ENCODE measurements at regions not wholly inside any gene's neighbourhood (a gene's known extent, or its start where the extent isn't known, plus 50 kb on each side); places are given as distances from the start of the nearest gene placed in this dataset.
"Not testable (repeated sequence)": the region's sequence is repeated elsewhere in the genome, so short reads cannot be mapped to it uniquely, and the experiment has no call there.

DNA sequence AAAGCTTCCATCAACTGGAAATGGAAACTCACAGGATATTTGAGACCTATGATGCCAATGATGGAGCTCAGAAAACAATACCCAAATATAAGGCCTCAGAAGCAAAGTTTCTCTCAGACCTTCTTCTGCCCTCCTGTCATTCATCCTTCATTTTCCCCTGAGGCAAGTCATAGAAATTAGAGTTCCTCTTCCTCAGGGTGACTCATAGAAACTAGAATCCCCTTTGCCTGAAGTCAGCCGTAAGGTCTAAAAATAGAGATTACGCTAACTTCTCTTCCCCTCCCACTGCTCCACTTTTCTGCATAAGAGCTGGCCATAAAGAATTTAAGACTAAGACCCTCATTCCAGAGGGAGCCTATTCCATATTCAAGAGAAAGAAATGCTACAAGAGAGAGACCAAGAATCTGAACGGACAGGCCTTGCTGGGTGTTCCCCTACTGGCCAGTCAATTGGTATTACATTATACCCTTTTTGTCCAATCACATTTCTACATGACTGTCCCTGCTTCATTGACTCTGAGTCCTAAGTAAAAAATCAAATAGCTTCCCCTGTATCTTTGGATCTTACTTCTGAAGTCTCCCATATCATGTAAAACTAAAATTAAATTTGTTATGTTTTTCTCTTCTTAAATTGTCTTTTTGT lies 994.9 kb downstream of the ADGRL2 start:
- DNase-seq, result no peak

- DNase-seq, result no peak
Observed at GRCh38 chr1:82792151-82792550, 991.4 kb downstream of the ADGRL2 start.

GRCh38 chr1:82790556-82790955 lies 989.8 kb downstream of the ADGRL2 start:
- no peak for DNase-seq

DNA sequence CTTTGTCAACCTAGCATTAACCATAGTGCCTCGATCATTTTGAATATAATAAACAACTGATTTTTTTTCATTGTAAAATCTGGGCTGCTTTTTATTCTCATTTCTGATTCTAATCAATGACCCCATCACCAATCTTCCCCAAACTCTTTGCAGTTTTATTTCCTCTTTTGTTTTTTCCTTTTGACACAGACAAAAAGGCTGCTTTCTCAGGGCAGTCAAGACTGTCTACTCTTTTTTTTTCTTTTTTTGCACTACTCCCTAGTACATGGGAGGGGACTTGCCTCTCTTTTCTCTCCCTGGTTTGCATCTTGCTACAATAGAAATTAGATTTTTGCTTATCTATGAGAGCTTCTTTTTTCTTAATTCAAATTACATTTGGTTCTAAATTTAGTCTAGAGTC lies 987.9 kb downstream of the ADGRL2 start:
- no peak for DNase-seq

DNA sequence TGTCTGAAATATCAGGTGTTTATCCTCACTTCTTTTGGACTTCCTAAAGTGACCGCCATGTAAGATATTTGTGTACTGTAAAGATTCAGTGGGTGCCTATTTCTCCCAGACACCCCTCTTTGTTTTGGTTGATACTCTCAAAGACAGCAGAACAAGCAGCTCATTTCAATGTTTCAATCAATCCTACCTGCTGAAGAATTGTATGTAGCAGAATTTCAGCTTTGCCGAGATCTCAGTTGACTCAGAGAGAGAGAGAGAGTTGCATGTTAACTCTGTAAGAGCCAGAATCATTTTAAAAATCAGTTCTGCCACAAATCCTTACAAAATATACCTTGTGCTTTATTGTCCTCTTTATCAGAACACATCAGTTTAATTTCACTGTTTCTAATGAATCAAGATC lies 987.3 kb downstream of the ADGRL2 start:
- no peak for DNase-seq

DNA sequence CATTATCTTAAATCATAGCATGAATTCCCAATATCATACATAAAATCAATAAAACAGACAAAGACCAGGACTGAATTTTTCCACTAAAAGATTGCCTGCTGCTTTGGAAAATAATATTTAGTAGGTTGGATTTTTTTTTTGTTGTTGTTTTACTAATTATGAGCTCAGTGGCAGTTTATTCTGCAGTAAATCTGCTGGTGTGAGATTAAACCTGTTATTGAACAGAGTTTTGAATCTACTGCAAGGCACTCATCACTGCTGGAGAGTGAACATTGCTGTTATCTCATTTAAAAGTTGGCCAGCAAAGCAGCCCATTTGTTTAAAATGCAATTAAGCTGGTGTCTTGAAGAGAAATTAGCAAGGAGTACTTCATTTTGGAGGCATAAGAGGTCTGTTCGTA lies 986.1 kb downstream of the ADGRL2 start:
- no peak for DNase-seq

DNA sequence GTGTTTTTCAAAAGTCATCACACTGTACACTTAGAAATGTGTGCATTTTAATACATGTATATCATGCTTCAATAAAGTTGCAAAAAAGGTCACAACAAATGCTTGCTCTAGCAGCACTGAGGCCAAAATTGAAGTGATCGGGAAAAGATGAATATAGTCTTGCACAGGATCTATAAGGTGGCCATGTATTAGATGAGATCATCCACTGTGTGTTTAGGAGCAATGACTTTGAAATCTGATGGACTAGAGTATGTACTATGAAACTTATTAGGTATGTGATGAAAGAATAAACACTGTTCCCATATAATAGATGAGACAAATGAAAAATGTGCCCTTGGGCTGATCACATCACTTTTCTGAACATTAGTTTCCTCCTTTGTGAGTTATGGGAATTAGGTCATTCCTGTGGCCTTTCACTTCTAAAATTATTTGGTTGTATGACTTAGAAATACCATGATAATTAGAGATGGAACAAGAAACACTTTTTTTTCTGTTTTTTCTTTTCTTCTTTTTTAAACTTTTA lies 984.6 kb downstream of the ADGRL2 start:
- DNase-seq, result no peak

DNA sequence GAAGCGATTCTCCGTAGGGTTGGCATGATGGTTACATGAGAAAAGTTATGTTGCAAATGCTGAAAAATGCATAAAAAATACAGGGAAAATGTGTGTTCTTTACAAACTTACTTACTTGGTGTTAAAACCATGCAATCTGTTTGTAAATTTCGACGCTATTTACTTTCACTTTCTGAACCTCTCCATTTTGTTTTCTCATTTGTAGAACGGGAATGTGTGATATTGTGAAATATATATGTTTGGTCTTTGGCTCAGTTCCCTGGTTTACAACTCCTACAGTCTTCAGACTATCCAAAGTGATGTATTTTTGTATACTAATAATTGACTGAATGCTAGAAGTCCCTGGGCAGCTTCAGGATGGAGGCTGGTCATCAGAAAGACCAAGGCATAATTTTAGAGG lies 982.3 kb downstream of the ADGRL2 start:
- no peak for DNase-seq

DNA sequence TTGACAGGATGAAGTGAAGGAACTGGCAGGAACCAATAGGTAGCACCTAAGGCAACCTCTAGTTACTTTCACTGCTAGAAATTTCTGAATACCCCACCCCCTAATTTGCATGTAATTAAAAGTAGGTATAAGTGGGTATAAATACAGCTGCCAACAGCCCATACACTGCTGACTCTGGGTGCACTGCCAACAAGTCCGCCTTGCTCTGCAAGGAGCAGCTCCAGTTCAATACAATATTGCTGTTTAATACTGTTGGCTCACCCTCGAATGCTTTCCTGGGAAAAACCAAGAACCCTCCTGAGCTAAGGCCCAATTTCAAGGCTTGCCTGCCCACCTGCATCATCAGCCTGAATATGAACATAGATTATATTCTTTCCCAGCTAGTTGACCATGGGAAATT lies 981.9 kb downstream of the ADGRL2 start:
- no peak for DNase-seq

DNA sequence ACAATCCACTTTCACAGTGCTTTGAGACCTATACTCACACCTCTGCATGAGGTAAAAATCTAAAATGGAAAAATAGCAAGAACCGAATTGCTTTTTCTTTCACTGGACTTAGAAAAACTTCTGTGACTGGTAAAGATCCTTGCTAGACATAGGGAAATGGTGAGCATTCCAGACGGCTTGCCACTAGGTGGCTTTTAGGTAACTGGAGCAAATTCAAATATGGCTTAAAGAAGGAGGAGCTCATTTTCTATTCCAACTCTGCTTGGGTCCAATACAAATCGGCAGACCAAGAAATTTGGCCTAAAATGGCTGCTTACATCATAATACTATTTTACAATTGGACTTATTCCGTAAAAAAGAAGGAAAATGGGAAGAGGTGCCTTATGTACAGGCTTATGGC lies 977.9 kb downstream of the ADGRL2 start:
- no peak for DNase-seq

DNA sequence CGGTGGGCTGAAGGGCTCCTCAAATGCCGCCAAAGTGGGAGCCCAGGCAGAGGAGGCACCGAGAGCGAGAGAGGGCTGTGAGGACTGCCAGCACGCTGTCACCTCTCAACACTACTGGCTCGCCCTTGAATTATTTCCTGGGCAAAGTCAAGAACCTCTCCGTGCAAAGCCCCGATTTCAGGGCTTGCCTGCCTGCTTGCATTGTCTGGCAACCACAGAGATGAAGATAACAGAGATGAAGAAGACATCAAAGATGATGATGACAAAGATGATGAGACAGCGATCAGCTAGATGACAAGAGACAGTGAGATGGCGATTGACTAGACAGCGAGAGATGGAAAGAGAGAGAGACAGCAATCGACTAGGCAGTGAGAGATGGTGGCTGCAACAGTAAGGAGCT lies 976.5 kb downstream of the ADGRL2 start:
- DNase-seq, result no peak

DNA sequence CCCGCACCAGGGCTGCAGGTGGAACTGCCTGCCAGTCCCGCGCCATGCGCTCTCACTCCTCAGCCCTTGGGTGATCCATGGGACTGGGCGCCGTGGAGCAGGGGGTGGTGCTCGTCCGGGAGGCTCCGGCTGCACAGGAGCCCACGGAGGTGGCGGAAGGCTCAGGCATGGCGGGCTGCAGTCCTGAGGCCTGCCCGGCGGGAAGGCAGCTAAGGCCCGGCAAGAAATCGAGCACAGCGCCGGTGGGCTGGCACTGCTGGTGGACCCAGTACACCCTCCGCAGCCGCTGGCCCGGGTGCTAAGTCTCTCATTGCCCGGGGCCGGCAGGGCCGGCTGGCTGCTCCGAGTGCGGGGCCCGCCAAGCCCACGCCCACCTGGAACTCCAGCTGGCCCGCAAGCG lies 976.0 kb downstream of the ADGRL2 start:
- DNase-seq, result not testable (repeated sequence)

GRCh38 chr1:82775406-82776000 lies 974.8 kb downstream of the ADGRL2 start:
- DNase-seq, result no peak

- DNase-seq, result no peak
Observed at GRCh38 chr1:82762829-82763532, 962.2 kb downstream of the ADGRL2 start.

- DNase-seq, result no peak
Observed at GRCh38 chr1:82759035-82759434, 958.3 kb downstream of the ADGRL2 start.

DNA sequence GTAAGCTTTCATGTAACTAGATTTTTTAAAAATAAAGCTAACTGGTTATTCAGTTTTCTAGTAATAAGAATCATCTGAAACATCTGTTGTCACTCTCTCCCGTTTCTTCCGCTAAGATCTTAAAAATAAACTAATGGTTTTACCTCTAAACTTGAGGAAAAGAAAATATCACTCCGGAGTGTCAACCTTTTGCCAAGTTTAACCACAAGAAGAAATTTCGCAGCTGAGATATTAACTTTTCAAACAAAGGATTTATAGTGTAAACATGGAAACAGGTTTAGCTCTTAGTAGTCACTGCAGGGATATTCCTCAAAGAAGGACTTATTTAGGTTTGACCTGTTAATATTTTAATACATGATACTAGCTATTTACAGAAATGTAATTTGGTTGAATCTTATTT lies 954.9 kb downstream of the ADGRL2 start:
- no peak for DNase-seq

GRCh38 chr1:82755191-82755590 lies 954.5 kb downstream of the ADGRL2 start:
- DNase-seq, result no peak

- no peak for DNase-seq
Observed at GRCh38 chr1:82752046-82752445, 951.3 kb downstream of the ADGRL2 start.

- no peak for DNase-seq
Observed at GRCh38 chr1:82733645-82734044, 932.9 kb downstream of the ADGRL2 start.

DNA sequence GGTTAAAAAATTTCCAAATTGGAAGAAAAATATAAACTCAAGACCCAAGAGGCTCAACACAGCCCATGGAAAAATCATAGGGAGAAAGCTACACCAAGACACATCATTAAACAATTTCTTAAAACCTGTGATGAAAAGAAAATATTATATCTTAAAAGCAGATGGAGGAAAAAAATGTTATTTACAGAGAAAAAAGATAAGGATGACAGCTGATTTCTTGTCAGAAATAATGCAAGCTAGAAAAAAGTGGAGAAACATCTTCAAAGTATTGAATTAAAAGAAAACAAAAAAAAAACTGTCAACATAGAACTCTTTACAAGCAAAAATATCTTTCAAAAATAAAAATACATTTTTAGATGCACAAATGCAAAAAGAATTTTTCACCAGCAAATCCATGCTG lies 930.5 kb downstream of the ADGRL2 start:
- no peak for DNase-seq

DNA sequence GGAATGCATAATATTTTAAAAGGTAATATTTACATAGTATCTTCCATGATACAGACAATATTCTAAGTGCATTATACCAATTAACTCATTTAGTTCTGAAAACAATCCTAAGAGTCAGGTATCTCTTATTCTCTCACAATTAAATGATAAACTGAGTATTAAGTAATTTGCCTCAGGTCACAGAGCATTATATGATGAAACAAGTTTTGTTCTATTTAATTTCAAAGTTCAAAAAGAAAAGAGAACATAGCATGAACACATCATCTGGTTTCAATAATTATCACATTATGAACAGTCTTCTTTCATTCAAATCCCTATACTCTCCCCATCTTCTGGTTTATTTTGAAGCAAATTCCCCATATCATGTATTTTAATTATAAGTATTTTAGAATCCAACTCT lies 927.5 kb downstream of the ADGRL2 start:
- DNase-seq, result no peak

- no peak for DNase-seq
Observed at GRCh38 chr1:82724246-82724645, 923.5 kb downstream of the ADGRL2 start.

- no peak for DNase-seq
Observed at GRCh38 chr1:82722608-82723007, 921.9 kb downstream of the ADGRL2 start.

- DNase-seq, result no peak
Observed at GRCh38 chr1:82721702-82722101, 921.0 kb downstream of the ADGRL2 start.

Data from activated gamma-delta T cell treated with Interleukin-2 at 50 U/mL for 16 hours (primary cell).